ENCODE measurements at regions not wholly inside any gene's neighbourhood (a gene's known extent, or its start where the extent isn't known, plus 50 kb on each side); places are given as distances from the start of the nearest gene placed in this dataset.

- TF ChIP-seq CTCF (IDR thresholded peaks at IDR 0.05) (no peak), EZH2 (IDR thresholded peaks at IDR 0.05; ENCODE audit: borderline replicate concordance, insufficient read depth, low read depth, low read length, poor library complexity, severe bottlenecking) (no peak)
- peaks cover 0 to 15% (median 0%) of the 10 kb centered on the region in 3 donors for H3K9me3 ChIP-seq (ENCODE audit: control extremely low read depth in 1 of 3, control insufficient read depth in 2 of 3, insufficient read depth in 1 of 3, low read length in 2 of 3)
- no peak overlapping the region for H3K27ac Mint-ChIP-seq
- ChIA-PET CTCF (no interaction called here), POLR2A (no interaction called here)
- H3K4me2 ChIP-seq (replicated peaks; ENCODE audit: low read depth, low read length, poor library complexity, severe bottlenecking) = no peak overlapping the region
- H4K20me1 ChIP-seq (ENCODE audit: control insufficient read depth, insufficient read depth, low read length, poor library complexity, severe bottlenecking) = no peaks in the 10 kb centered on the region
- no peaks in the 10 kb centered on the region for H3K27me3 Mint-ChIP-seq
- intact Hi-C loops (cut with micrococcal nuclease) = no loop called here
- no peaks in the 10 kb centered on the region for H3K79me2 ChIP-seq (ENCODE audit: control insufficient read depth, insufficient read depth, low read length)
- H3K4me3 Mint-ChIP-seq = no peak overlapping the region
- no peak overlapping the region for H3K27ac ChIP-seq (ENCODE audit: low read length in 2 of 2)
- no peak overlapping the region for H2AFZ ChIP-seq (ENCODE audit: insufficient read depth, low read depth, low read length, poor library complexity, severe bottlenecking)
- ATAC-seq (ENCODE audit: low read depth) (no peak), DNase-seq (no peak)
- no peaks in the 10 kb centered on the region for H3K4me1 ChIP-seq (ENCODE audit: control insufficient read depth in 2 of 2, insufficient read depth in 2 of 2, low read length in 2 of 2)
- no peak overlapping the region for H3K9ac ChIP-seq (ENCODE audit: low read length)
- no CpG with 5 or more reads among the region's 1 CpG for WGBS (ENCODE audit: insufficient coverage)
- H3K36me3 ChIP-seq (replicated peaks in 1 of 2; ENCODE audit: control extremely low read depth in 1 of 2, control insufficient read depth in 1 of 2, extremely low read depth in 1 of 2, insufficient read depth in 2 of 2, low read length in 1 of 2) = no peaks in the 10 kb centered on the region
- no peak overlapping the region for H3K4me3 ChIP-seq (ENCODE audit: control extremely low read depth in 1 of 5, extremely low read depth in 1 of 5, insufficient read depth in 1 of 5, low read depth in 2 of 5, low read length in 4 of 5)
- no peaks in the 10 kb centered on the region for H3K27me3 ChIP-seq (replicated peaks in 1 of 4; ENCODE audit: control extremely low read depth in 1 of 4, control insufficient read depth in 3 of 4, insufficient read depth in 4 of 4, low read length in 3 of 4)
- no peaks in the 10 kb centered on the region for H3K9me3 Mint-ChIP-seq (ENCODE audit: insufficient read depth)
- no peaks in the 10 kb centered on the region for H3K4me1 Mint-ChIP-seq
These were observed 262.7 kb downstream of the ANKRD50 start for GRCh38 chr4:124449881-124450280.

GRCh38 chr4:124450851-124451250 is 261.7 kb downstream of the ANKRD50 start:
- Histone ChIP-seq H3K79me2 (ENCODE audit: control insufficient read depth, insufficient read depth, low read length) (no peaks in the 10 kb centered on the region), H3K9ac (ENCODE audit: low read length) (no peak overlapping the region), H3K4me2 (replicated peaks; ENCODE audit: low read depth, low read length, poor library complexity, severe bottlenecking) (no peak overlapping the region), H3K36me3 (replicated peaks in 1 of 2; ENCODE audit: control extremely low read depth in 1 of 2, control insufficient read depth in 1 of 2, extremely low read depth in 1 of 2, insufficient read depth in 2 of 2, low read length in 1 of 2) (no peaks in the 10 kb centered on the region), H3K4me1 (ENCODE audit: control insufficient read depth in 2 of 2, insufficient read depth in 2 of 2, low read length in 2 of 2) (no peaks in the 10 kb centered on the region), H3K4me3 (ENCODE audit: control extremely low read depth in 1 of 5, extremely low read depth in 1 of 5, insufficient read depth in 1 of 5, low read depth in 2 of 5, low read length in 4 of 5) (no peak overlapping the region), H3K27ac (ENCODE audit: low read length in 2 of 2) (no peak overlapping the region), H3K27me3 (replicated peaks in 1 of 4; ENCODE audit: control extremely low read depth in 1 of 4, control insufficient read depth in 3 of 4, insufficient read depth in 4 of 4, low read length in 3 of 4) (no peaks in the 10 kb centered on the region), H2AFZ (ENCODE audit: insufficient read depth, low read depth, low read length, poor library complexity, severe bottlenecking) (no peak overlapping the region), H3K9me3 (ENCODE audit: control extremely low read depth in 1 of 3, control insufficient read depth in 2 of 3, insufficient read depth in 1 of 3, low read length in 2 of 3) (peaks cover 0 to 8% (median 0%) of the 10 kb centered on the region in 3 donors), H4K20me1 (ENCODE audit: control insufficient read depth, insufficient read depth, low read length, poor library complexity, severe bottlenecking) (no peaks in the 10 kb centered on the region)
- no peak for TF ChIP-seq CTCF (IDR thresholded peaks at IDR 0.05)
- TF ChIP-seq EZH2 (IDR thresholded peaks at IDR 0.05; ENCODE audit: borderline replicate concordance, insufficient read depth, low read depth, low read length, poor library complexity, severe bottlenecking) = no peak
- no peaks in the 10 kb centered on the region for H3K27me3 Mint-ChIP-seq
- ChIA-PET POLR2A (no interaction called here), CTCF (no interaction called here)
- no peaks in the 10 kb centered on the region for H3K9me3 Mint-ChIP-seq (ENCODE audit: insufficient read depth)
- ATAC-seq (ENCODE audit: low read depth) (no peak), DNase-seq (no peak)
- H3K4me1 Mint-ChIP-seq = no peaks in the 10 kb centered on the region
- H3K27ac Mint-ChIP-seq = no peak overlapping the region
- WGBS (ENCODE audit: insufficient coverage) = 60% methylated on average over 1 of the region's 2 CpGs
- no peak overlapping the region for H3K4me3 Mint-ChIP-seq
- intact Hi-C loops (cut with micrococcal nuclease) = no loop called here

Data from B cell (primary cell).